GM12865 (cell line): ENCODE measurements at regions not wholly inside any gene's neighbourhood (a gene's known extent, or its start where the extent isn't known, plus 50 kb on each side); places are given as distances from the start of the nearest gene placed in this dataset.

Experiments
- DNase-seq: peaks from one replicate; pipeline ENCODE4 v3.0.0; 2010; ENCODE audit warnings: low read depth
- H3K4me3 ChIP-seq: 2 replicates; pipeline ENCODE4 v1.5.1; 2011; ENCODE audit warnings: mild to moderate bottlenecking, low read depth, low read length, control low read depth
- CTCF ChIP-seq: IDR thresholded peaks from 2 replicates; pipeline ENCODE4 v1.5.1; 2011; ENCODE audit warnings: low read length, control low read depth, low read depth, inconsistent platforms; ENCODE audit not compliant: insufficient read depth; ENCODE audit errors: missing control alignments

GRCh38 chr9:79912318-79913070 is 340.7 kb downstream of the TLE4 start:
- no peak for DNase-seq
- no peak overlapping the region for H3K4me3 ChIP-seq
- no peak for TF ChIP-seq CTCF

- H3K4me3 ChIP-seq: no peak overlapping the region
- no peak for TF ChIP-seq CTCF
- no peak for DNase-seq
Observed at GRCh38 chr9:79911724-79912123, 340.0 kb downstream of the TLE4 start.

- no peak overlapping the region for H3K4me3 ChIP-seq
- TF ChIP-seq CTCF: no peak
- DNase-seq: no peak
Observed at GRCh38 chr9:79902825-79903600, 331.2 kb downstream of the TLE4 start.

- H3K4me3 ChIP-seq: no peak overlapping the region
- no peak for DNase-seq
- TF ChIP-seq CTCF: no peak
Observed at GRCh38 chr9:79900754-79901153, 329.0 kb downstream of the TLE4 start.

GRCh38 chr9:79896390-79896980 is 324.7 kb downstream of the TLE4 start:
- DNase-seq: no peak
- H3K4me3 ChIP-seq: no peak overlapping the region
- TF ChIP-seq CTCF: no peak

- DNase-seq: no peak
- no peak for TF ChIP-seq CTCF
- H3K4me3 ChIP-seq: no peak overlapping the region
Observed at GRCh38 chr9:79895232-79895631, 323.5 kb downstream of the TLE4 start.
